GM04503 (cell line): ENCODE measurements at regions not wholly inside any gene's neighbourhood (a gene's known extent, or its start where the extent isn't known, plus 50 kb on each side); places are given as distances from the start of the nearest gene placed in this dataset.
"Not testable (repeated sequence)": the region's sequence is repeated elsewhere in the genome, so short reads cannot be mapped to it uniquely, and the experiment has no call there.

ENCODE experiments used
- DNase-seq: peaks from one replicate; pipeline ENCODE4 v3.0.0-alpha.2; 2012; ENCODE audit warnings: low read depth

- DNase-seq, result no peak
Observed at GRCh38 chr2:224261326-224261725, 140.6 kb downstream of the FAM124B start.

GRCh38 chr2:224260372-224261020 is 141.4 kb downstream of the FAM124B start:
- DNase-seq, result no peak

GRCh38 chr2:224259831-224260230 is 142.1 kb downstream of the FAM124B start:
- DNase-seq, result no peak

GRCh38 chr2:224258059-224258458 is 143.8 kb downstream of the FAM124B start:
- no peak for DNase-seq

GRCh38 chr2:224257156-224257555 is 144.8 kb downstream of the FAM124B start:
- no peak for DNase-seq

- DNase-seq, result no peak
Observed at GRCh38 chr2:224253464-224253863, 148.4 kb downstream of the FAM124B start.

- DNase-seq, result peak; percentile 71
Observed at GRCh38 chr2:224252631-224253030, 149.3 kb downstream of the FAM124B start.

GRCh38 chr2:224248944-224249371 is 152.9 kb downstream of the FAM124B start:
- no peak for DNase-seq

- no peak for DNase-seq
Observed at GRCh38 chr2:224242561-224242960, 159.3 kb downstream of the FAM124B start.

GRCh38 chr2:224241812-224242211 is 160.1 kb downstream of the FAM124B start:
- DNase-seq, result no peak

- DNase-seq, result no peak
Observed at GRCh38 chr2:224241001-224241400, 160.9 kb downstream of the FAM124B start.

- no peak for DNase-seq
Observed at GRCh38 chr2:224223851-224224555, 177.9 kb downstream of the FAM124B start.

GRCh38 chr2:224222974-224223373 is 178.9 kb downstream of the FAM124B start:
- DNase-seq, result no peak

GRCh38 chr2:224222291-224222690 is 179.6 kb downstream of the FAM124B start:
- DNase-seq, result no peak

GRCh38 chr2:224221455-224221913 is 180.4 kb downstream of the FAM124B start:
- peak; percentile 95 for DNase-seq

- DNase-seq, result peak; percentile 53
Observed at GRCh38 chr2:224220586-224221255, 181.2 kb downstream of the FAM124B start.

- no peak for DNase-seq
Observed at GRCh38 chr2:224219781-224220180, 180.7 kb upstream of the SERPINE2 start.

GRCh38 chr2:224217962-224218347 is 178.9 kb upstream of the SERPINE2 start:
- no peak for DNase-seq

- no peak for DNase-seq
Observed at GRCh38 chr2:224217233-224217961, 178.3 kb upstream of the SERPINE2 start.

- not testable (repeated sequence) for DNase-seq
Observed at GRCh38 chr2:224215611-224216010, 176.5 kb upstream of the SERPINE2 start.

GRCh38 chr2:224213396-224213795 is 174.3 kb upstream of the SERPINE2 start:
- no peak for DNase-seq

GRCh38 chr2:224211791-224212190 is 172.7 kb upstream of the SERPINE2 start:
- DNase-seq, result no peak

GRCh38 chr2:224211181-224211480 is 172.0 kb upstream of the SERPINE2 start:
- no peak for DNase-seq
